Smooth muscle cell (in vitro differentiated cells): ENCODE measurements at regions not wholly inside any gene's neighbourhood (a gene's known extent, or its start where the extent isn't known, plus 50 kb on each side); places are given as distances from the start of the nearest gene placed in this dataset.

Experiments
- DNase-seq: peaks from one replicate; lab custom pipeline; 2025; ENCODE audit not compliant: unreplicated experiment; lab: John Stamatoyannopoulos, UW
- H2AFZ ChIP-seq: fragments of 200-600 bp; sonication (generic); 2 replicates; pipeline ENCODE4 v1.6.0; 2016; ENCODE audit warnings: antibody characterized with exemption, low read depth, mild to moderate bottlenecking
- H3F3A ChIP-seq: fragments of 200-600 bp; sonication (generic); 2 replicates; pipeline ENCODE4 v1.6.0; 2017; ENCODE audit warnings: antibody characterized with exemption, low read depth
- H3K27ac ChIP-seq: fragments of 200-600 bp; sonication (generic); 2 replicates; pipeline ENCODE4 v1.5.1; 2016; ENCODE audit warnings: low read depth, mild to moderate bottlenecking
- H3K27me3 ChIP-seq: fragments of 200-600 bp; sonication (generic); 2 replicates; pipeline ENCODE4 v1.6.1; 2016; ENCODE audit warnings: low read depth, mild to moderate bottlenecking
- H3K36me3 ChIP-seq: fragments of 200-600 bp; sonication (generic); 2 replicates; pipeline ENCODE4 v1.5.1; 2016; ENCODE audit warnings: low read depth
- H3K4me1 ChIP-seq: fragments of 200-600 bp; sonication (generic); 2 replicates; pipeline ENCODE4 v1.5.1; 2016; ENCODE audit warnings: low read depth
- H3K4me2 ChIP-seq: fragments of 200-600 bp; sonication (generic); 2 replicates; pipeline ENCODE4 v1.6.0; 2016; ENCODE audit warnings: mild to moderate bottlenecking
- H3K4me3 ChIP-seq: fragments of 200-600 bp; sonication (generic); 2 replicates; pipeline ENCODE4 v1.5.1; 2016; ENCODE audit warnings: mild to moderate bottlenecking
- H3K79me2 ChIP-seq: fragments of 200-600 bp; sonication (generic); 2 replicates; pipeline ENCODE4 v1.6.0; 2016; ENCODE audit warnings: low read depth, mild to moderate bottlenecking
- H3K9ac ChIP-seq: fragments of 200-600 bp; sonication (generic); 2 replicates; pipeline ENCODE4 v1.6.0; 2016; ENCODE audit warnings: low read depth
- H3K9me3 ChIP-seq: fragments of 200-600 bp; sonication (generic); replicated peaks from 2 replicates; pipeline ENCODE4 v1.5.1; 2016; ENCODE audit warnings: low read depth
- H4K20me1 ChIP-seq: fragments of 200-600 bp; sonication (generic); 2 replicates; pipeline ENCODE4 v1.6.0; 2016; ENCODE audit warnings: low read depth
- WGBS: methylation state at CpG from one replicate; pipeline ENCODE4 v1.1.7; 2016; ENCODE audit warnings: low lambda C conversion rate; 5-methylcytosine and 5-hydroxymethylcytosine counted together
- TF ChIP-seq, protein P1 (sequence below): fragments of 200-600 bp; sonication (generic); IDR thresholded peaks from 2 replicates; pipeline ENCODE4 v1.5.1; 2017; ENCODE audit warnings: borderline replicate concordance, mild to moderate bottlenecking, antibody characterized with exemption; ENCODE audit not compliant: insufficient read depth, poor library complexity, severe bottlenecking

DNA sequence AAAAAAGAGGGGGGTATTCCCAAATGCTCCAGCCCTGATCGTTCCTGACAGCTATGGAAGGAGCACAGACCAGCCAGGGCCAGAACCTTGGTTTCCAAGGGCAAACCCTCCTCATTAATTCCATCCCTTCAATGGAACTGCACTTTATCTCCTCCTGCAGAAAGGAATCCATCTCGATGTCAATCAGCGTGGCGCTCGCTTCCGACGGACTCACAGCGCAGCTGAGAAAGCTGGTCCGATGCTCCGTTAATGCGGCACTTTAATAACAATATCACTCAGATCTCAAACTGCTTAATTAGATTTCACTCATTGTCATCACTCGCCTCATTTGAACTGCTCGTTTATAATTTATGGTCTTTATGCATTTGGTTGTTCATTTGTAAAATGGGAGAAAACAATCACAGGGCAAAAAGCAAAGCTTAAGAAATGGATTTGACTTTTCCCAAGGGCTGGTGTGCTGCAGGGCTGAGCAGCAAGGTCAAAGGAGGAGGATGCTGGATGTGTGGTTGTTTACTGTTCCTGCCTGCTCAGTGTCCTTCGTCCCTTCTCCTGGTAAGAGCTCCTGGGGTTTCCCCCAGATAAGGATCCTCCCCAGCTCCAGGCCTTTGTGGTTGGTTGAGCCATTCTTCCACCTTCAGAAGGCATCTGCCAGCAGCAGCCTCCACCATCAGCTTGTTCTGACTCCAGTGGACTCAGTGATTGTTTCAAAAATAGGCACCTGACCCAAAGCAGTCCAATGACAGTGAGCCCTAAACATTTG lies 152.7 kb downstream of the ANKRD60 start:
- TF ChIP-seq, protein P1, sequence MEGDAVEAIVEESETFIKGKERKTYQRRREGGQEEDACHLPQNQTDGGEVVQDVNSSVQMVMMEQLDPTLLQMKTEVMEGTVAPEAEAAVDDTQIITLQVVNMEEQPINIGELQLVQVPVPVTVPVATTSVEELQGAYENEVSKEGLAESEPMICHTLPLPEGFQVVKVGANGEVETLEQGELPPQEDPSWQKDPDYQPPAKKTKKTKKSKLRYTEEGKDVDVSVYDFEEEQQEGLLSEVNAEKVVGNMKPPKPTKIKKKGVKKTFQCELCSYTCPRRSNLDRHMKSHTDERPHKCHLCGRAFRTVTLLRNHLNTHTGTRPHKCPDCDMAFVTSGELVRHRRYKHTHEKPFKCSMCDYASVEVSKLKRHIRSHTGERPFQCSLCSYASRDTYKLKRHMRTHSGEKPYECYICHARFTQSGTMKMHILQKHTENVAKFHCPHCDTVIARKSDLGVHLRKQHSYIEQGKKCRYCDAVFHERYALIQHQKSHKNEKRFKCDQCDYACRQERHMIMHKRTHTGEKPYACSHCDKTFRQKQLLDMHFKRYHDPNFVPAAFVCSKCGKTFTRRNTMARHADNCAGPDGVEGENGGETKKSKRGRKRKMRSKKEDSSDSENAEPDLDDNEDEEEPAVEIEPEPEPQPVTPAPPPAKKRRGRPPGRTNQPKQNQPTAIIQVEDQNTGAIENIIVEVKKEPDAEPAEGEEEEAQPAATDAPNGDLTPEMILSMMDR, result no peak
- no peak overlapping the region for H3K9ac ChIP-seq
- H3K27me3 ChIP-seq, result no peaks in the 10 kb centered on the region
- no peaks in the 10 kb centered on the region for H4K20me1 ChIP-seq
- no peaks in the 10 kb centered on the region for H3K79me2 ChIP-seq
- no peak for DNase-seq
- H3K36me3 ChIP-seq, result no peaks in the 10 kb centered on the region
- H3K4me3 ChIP-seq, result no peak overlapping the region
- no peak overlapping the region for H3K4me2 ChIP-seq
- H2AFZ ChIP-seq, result no peak overlapping the region
- H3K27ac ChIP-seq, result no peak overlapping the region
- no peaks in the 10 kb centered on the region for H3K4me1 ChIP-seq
- WGBS, result 90% methylated on average over 14 of the region's 14 CpGs
- H3F3A ChIP-seq, result peaks cover 9% of the 10 kb centered on the region
- H3K9me3 ChIP-seq, result no peaks in the 10 kb centered on the region

DNA sequence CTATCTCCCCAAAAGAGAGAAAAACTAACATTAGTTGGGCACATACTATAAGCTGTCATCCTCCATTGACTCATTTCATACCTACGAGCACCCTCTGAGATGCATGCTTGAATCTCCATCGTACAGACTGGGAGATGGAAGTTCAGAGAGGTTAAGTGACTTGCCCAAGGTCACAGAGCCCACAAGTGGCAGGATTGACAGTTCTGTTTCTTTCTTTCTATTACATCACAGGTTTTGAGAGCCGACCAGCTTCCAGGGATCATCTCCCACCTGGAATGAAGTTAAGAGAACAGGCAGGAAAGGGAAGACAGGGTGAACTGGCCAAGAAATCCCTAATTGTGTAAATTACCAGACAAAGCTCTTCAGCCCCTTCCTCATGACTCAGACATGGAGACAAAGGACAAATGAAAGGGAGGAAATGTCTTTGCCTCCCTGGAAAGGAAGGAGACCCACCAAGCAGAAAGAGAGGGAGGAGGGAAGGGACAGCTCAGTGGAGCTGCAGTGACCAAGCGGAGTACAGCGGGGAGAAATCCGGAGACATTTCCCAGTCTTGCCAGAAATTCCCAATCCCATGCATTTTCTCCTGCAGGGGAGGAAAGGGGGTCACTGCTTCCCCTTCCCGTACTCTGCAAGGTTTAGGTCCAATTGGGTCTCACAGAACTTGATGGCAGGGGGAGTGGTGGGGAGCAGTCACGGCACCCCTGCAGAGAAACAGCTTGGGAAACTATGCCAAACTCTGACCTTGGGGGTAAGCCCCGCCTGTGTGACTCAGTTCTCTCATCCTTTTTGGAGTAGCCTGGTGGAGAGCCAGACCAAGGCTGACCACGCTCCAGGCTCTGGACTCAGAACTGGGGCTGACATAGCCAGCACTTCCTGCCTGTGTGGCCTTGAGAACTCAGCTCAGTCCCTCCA lies 154.3 kb downstream of the ANKRD60 start:
- H3K36me3 ChIP-seq, result no peaks in the 10 kb centered on the region
- H2AFZ ChIP-seq, result no peak overlapping the region
- no peaks in the 10 kb centered on the region for H3K4me1 ChIP-seq
- no peak overlapping the region for H3K9ac ChIP-seq
- 83% methylated on average over 10 of the region's 10 CpGs for WGBS
- H3K27me3 ChIP-seq, result peaks cover 3% of the 10 kb centered on the region
- TF ChIP-seq, protein P1, result no peak
- no peaks in the 10 kb centered on the region for H3K9me3 ChIP-seq
- H3F3A ChIP-seq, result no peaks in the 10 kb centered on the region
- H3K4me3 ChIP-seq, result no peak overlapping the region
- H3K4me2 ChIP-seq, result no peak overlapping the region
- no peaks in the 10 kb centered on the region for H3K79me2 ChIP-seq
- H4K20me1 ChIP-seq, result no peaks in the 10 kb centered on the region
- DNase-seq, result no peak
- no peak overlapping the region for H3K27ac ChIP-seq

DNA sequence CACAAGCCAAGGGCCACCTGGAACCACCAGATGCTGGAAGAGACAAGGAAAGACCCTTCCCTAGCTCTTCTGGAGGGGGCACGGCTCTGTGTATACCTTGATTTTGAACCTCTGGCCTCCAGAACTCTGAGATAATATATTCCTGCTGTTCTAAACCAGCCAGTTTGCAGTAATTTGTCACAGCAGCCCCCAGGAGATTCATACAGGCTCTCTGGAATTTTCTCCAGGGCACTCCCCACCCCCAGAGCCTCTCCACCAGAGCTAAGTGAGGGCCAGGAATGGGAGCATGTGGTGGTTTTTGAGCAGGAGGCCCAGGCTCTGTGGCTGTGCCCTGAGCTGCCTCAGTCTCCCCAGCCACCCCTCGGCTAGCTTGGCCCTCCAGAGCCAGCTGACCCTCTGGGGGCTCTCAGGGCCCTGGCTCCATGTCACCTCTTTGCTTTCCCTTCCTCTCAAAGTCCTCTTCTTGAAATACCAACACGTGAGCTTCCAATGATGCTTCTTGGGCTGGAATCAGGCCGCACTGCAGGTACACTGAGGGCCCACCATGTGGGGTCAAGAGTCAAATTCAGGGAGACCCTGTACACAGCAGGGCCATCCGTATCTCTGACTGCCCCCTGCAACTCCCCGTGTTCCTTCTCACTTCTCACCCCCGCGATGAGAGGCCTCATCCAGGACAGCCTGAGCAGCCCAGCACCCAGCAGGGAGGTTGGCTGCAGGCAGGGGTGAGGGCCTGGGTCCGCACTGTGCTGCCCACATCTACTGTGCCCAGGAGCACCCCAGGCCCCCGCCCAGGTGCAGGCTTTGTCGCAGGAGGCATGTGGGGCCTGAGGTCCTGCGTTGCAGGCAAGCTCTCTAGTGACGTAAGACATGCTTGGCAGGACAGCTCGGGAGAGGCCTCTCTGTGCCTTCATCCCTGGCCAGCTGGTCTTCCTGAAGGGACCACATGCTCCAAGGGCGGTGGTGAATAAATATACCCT lies 155.5 kb downstream of the ANKRD60 start:
- Histone ChIP-seq H3K4me2 (no peak overlapping the region), H2AFZ (no peak overlapping the region), H3K27ac (no peak overlapping the region), H3K27me3 (peaks cover 6% of the 10 kb centered on the region), H3F3A (no peaks in the 10 kb centered on the region), H3K4me3 (no peak overlapping the region), H3K79me2 (no peaks in the 10 kb centered on the region), H3K9me3 (no peaks in the 10 kb centered on the region), H4K20me1 (no peaks in the 10 kb centered on the region), H3K9ac (no peak overlapping the region), H3K36me3 (no peaks in the 10 kb centered on the region), H3K4me1 (no peaks in the 10 kb centered on the region)
- WGBS, result 89% methylated on average over 15 of the region's 15 CpGs
- DNase-seq, result no peak
- TF ChIP-seq, protein P1, result no peak
